ENCODE measurements at regions not wholly inside any gene's neighbourhood (a gene's known extent, or its start where the extent isn't known, plus 50 kb on each side); places are given as distances from the start of the nearest gene placed in this dataset.

DNA sequence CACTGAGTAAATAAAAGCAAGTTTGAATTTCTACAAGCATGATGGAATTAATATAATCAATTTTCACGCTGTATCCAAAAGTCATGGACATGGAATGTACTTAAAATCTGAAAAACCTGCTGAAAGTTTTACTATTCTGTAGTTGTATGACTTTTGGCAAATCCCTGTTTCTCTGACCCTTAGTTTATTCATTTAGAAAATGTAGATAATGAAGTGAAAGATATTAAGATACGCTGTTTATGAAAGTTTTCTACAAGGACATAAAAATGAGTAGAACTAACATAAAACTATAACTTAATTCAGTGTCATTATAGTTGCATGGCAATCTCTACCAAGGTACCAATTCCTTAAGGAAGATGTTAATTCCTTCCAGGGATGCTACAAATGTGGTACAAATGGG, 363.2 kb upstream of the MPDZ start:
- TF ChIP-seq, protein P1, sequence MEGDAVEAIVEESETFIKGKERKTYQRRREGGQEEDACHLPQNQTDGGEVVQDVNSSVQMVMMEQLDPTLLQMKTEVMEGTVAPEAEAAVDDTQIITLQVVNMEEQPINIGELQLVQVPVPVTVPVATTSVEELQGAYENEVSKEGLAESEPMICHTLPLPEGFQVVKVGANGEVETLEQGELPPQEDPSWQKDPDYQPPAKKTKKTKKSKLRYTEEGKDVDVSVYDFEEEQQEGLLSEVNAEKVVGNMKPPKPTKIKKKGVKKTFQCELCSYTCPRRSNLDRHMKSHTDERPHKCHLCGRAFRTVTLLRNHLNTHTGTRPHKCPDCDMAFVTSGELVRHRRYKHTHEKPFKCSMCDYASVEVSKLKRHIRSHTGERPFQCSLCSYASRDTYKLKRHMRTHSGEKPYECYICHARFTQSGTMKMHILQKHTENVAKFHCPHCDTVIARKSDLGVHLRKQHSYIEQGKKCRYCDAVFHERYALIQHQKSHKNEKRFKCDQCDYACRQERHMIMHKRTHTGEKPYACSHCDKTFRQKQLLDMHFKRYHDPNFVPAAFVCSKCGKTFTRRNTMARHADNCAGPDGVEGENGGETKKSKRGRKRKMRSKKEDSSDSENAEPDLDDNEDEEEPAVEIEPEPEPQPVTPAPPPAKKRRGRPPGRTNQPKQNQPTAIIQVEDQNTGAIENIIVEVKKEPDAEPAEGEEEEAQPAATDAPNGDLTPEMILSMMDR (IDR thresholded peaks at IDR 0.05), result no peak
- H3K4me3 ChIP-seq, result no peak overlapping the region
- no peak overlapping the region for H3K27ac ChIP-seq
- no peak for DNase-seq (ENCODE audit: low spot score)

DNA sequence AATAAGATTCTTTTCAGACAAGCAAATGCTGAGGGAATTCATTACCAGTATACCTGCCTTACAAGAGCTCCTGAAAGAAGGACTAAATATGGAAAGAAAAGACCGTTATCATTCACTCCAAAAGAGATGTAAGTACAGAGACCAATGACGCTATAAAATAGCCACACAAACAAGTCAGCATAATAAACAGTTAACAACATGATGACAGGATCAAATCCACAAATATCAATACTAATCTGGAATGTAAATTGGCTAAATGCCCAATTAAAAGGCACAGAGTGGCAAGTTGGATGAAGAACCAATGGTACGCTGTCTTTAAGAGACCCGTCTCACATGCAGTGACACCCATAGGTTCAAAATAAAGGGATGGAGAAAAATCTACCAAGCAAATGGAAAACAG, 349.6 kb upstream of the MPDZ start:
- no peak for DNase-seq (ENCODE audit: low spot score)
- Histone ChIP-seq H3K4me3 (no peak overlapping the region), H3K27ac (no peak overlapping the region)
- TF ChIP-seq, protein P1 (IDR thresholded peaks at IDR 0.05), result no peak

DNA sequence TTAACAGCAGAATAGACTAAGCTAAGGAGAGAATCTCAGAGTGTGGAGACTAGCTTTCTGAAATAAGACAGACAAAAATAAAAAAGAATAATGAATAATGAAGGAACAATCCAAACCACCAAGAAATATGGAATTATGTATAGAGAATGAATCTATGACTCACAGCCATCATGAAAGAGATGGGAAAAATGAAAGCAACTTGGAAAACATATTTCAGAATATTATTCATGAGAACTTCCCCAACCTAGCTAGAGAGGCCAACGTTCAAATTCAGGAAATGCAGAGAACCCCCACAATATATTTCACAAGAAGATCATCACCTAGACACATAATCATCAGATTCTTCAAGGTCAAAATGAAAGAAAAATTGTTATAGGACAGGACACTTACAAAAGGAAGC, 349.0 kb upstream of the MPDZ start:
- no peak overlapping the region for H3K27ac ChIP-seq
- DNase-seq (ENCODE audit: low spot score), result no peak
- no peak overlapping the region for H3K4me3 ChIP-seq
- TF ChIP-seq, protein P1 (IDR thresholded peaks at IDR 0.05), result no peak

DNA sequence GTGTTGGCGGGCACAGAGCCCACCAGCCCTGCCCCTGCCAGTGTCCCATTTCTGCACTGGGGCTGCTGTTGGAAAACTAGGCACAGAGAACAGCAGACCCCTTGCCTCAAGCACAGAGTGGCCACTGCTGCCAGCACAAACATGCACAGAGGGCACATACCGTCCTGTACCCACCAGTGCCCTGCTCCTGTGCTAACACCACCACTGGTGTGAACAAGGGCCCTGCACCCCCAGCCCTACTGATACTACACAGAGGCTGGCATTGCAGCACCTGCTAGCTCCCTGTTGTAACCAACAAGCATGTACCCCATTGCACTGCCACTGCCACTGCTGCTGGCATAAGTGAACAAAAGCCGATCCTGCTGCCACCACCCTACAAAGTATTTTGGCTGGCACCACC, 348.0 kb upstream of the MPDZ start:
- Histone ChIP-seq H3K27ac (no peak overlapping the region), H3K4me3 (no peak overlapping the region)
- TF ChIP-seq, protein P1 (IDR thresholded peaks at IDR 0.05), result no peak
- DNase-seq (ENCODE audit: low spot score), result no peak

DNA sequence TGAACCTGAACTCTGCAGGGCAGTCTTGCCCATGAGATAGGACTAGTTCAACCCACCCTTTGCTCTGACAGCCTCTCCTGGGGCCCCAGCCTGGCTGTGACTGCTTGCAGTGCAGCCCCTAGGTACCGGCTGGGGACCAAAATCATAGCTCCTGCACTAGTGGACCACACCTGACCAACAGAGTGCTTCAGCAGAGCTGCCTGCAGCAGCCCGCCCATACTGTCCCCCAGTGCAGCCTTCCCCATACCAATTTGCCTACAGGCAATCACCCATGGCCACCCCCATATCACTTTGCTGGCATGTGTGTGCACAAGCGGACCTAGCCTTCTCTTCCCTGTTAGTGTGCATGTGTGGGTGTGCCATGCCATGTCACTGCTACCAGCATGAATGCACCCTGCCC, 347.6 kb upstream of the MPDZ start:
- DNase-seq (ENCODE audit: low spot score), result no peak
- TF ChIP-seq, protein P1 (IDR thresholded peaks at IDR 0.05), result no peak
- H3K4me3 ChIP-seq, result no peak overlapping the region
- no peak overlapping the region for H3K27ac ChIP-seq

DNA sequence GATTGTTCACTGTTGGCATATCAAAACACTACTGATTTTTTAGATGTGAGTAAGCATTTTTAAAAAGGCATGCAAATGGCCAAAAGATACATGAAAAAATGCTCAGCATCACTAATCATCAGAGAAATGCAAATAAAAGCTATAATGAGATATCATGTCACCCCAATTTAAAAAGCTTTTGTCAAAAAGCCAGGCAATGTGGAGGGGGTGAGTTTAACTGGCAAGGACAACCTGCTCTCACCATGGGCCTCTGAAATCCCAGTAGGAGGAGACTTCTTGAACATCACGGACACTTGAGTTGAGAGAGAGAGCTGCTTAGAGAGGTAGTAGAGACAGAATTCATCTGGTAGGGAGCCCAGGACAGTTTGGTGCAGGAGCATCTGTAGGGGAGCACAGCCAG, 347.1 kb upstream of the MPDZ start:
- DNase-seq (ENCODE audit: low spot score), result no peak
- TF ChIP-seq, protein P1 (IDR thresholded peaks at IDR 0.05), result no peak
- Histone ChIP-seq H3K4me3 (no peak overlapping the region), H3K27ac (no peak overlapping the region)

DNA sequence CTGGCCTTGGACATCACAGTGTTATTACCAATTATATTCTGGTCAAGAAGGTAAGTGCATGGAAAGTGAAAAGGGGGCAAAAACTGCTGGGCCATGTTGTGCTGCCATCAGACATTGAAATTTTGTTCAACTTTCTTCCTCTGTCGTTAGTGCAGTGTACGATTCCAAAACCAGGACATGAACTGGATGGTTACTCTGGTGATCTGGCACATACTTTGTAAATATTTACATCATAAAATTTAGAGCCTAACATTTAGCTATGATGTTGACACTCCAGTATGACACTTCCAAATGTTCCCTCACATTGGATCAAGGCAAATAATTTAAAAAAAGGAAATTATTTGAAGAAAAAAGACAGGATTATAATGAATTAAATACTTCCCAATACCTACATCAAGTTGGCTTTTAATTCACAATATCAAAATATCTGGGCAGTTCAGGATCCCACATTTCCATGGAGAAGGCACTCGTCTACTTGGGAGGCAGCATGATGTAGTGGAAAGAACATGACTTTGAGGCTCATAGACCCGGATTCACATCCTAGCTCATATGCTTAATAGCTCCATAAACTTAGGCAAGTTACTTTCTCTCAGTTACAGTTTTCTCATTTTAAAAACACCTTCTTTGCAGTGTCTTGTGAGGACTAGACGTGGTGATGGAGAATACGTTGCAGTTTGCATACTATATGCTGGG, 342.5 kb upstream of the MPDZ start:
- Histone ChIP-seq H3K27ac (no peak overlapping the region), H3K4me3 (no peak overlapping the region)
- TF ChIP-seq, protein P1 (IDR thresholded peaks at IDR 0.05), result no peak
- DNase-seq (ENCODE audit: low spot score), result no peak
